Tibial artery (tissue), 4 donors: ENCODE measurements at regions not wholly inside any gene's neighbourhood (a gene's known extent, or its start where the extent isn't known, plus 50 kb on each side); places are given as distances from the start of the nearest gene placed in this dataset.

Experiments
- DNase-seq, 2 donors: peaks; one replicate each; pipeline ENCODE4 v3.0.0-alpha.2; 2019
- H3K27ac ChIP-seq, 2 donors: fragments of 200-600 bp; sonication (generic) in 1 of 2; 1 replicate in 1 of 2; 2 replicates in 1 of 2; pipeline ENCODE4 v1.5.1; 2018 to 2019; ENCODE audit warnings: mild to moderate bottlenecking in 1 of 2
- H3K27me3 ChIP-seq, 2 donors: fragments of 200-600 bp; sonication (generic) in 1 of 2; one replicate each; pipeline versions ENCODE4 v1.5.1 to v1.6.0; 2016 to 2019
- H3K36me3 ChIP-seq, 3 donors: fragments of 200-600 bp; sonication (generic) in 2 of 3; one replicate each; pipeline ENCODE4 v1.5.1; 2016 to 2019; ENCODE audit warnings: mild to moderate bottlenecking in 2 of 3
- H3K4me1 ChIP-seq, 4 donors: fragments of 200-600 bp; sonication (generic) in 2 of 4; 1 replicate in 3 of 4; 2 replicates in 1 of 4; pipeline ENCODE4 v1.5.1; 2016 to 2019
- H3K4me3 ChIP-seq, 2 donors: fragments of 200-600 bp; sonication (generic) in 1 of 2; 1 replicate in 1 of 2; 2 replicates in 1 of 2; pipeline ENCODE4 v1.5.1; 2018 to 2019; ENCODE audit warnings: mild to moderate bottlenecking in 2 of 2
- H3K9me3 ChIP-seq, 3 donors: fragments of 200-600 bp; sonication (generic) in 1 of 3; one replicate each; pipeline ENCODE4 v1.5.1; 2016 to 2019
- CTCF ChIP-seq, 2 experiments: fragments of 200-600 bp in 1 of 2; fragments of 450-650 bp in 1 of 2; IDR thresholded peaks; one replicate each; pipeline ENCODE4 v1.5.1; 2017 to 2019; ENCODE audit warnings: antibody characterized with exemption in 2 of 2, mild to moderate bottlenecking in 1 of 2, moderate library complexity in 1 of 2
- intact Hi-C: fragments of 100-400 bp; cut with DNase I; formaldehyde crosslinking; loops from one replicate; pipeline ENCODE4 v1.15.0; 2023; ENCODE audit warnings: low total_unique reads

- no peaks in the 10 kb centered on the region for H3K4me1 ChIP-seq
- no peak for DNase-seq
- no peak for TF ChIP-seq CTCF (IDR thresholded peaks at IDR 0.05)
Observed at GRCh38 chr1:111045033-111045722, 81.5 kb upstream of the LRIF1 start.

GRCh38 chr1:111032295-111032897 lies 68.7 kb upstream of the LRIF1 start:
- Histone ChIP-seq H3K36me3 (no peaks in the 10 kb centered on the region), H3K27ac (no peak overlapping the region), H3K4me1 (no peaks in the 10 kb centered on the region), H3K27me3 (no peaks in the 10 kb centered on the region), H3K4me3 (no peak overlapping the region), H3K9me3 (peaks cover 0 to 5% (median 3%) of the 10 kb centered on the region in 3 donors)
- intact Hi-C loops, result no loop called here
- TF ChIP-seq CTCF (IDR thresholded peaks at IDR 0.05), result peak; percentile 47 to 55
- DNase-seq, result no peak

More at GRCh38 chr1:111045033-111045722, 81.5 kb upstream of the LRIF1 start:
- H3K27ac ChIP-seq, result no peak overlapping the region
- no peaks in the 10 kb centered on the region for H3K36me3 ChIP-seq
- intact Hi-C loops, result no loop called here
- H3K4me3 ChIP-seq, result no peak overlapping the region
- no peaks in the 10 kb centered on the region for H3K27me3 ChIP-seq
- no peaks in the 10 kb centered on the region for H3K9me3 ChIP-seq

GRCh38 chr1:111030590-111030989 lies 66.9 kb upstream of the LRIF1 start:
- Histone ChIP-seq H3K27ac (no peak overlapping the region), H3K4me3 (no peak overlapping the region), H3K27me3 (no peaks in the 10 kb centered on the region), H3K4me1 (no peaks in the 10 kb centered on the region), H3K36me3 (no peaks in the 10 kb centered on the region), H3K9me3 (peaks cover 0 to under 1% (median 0%) of the 10 kb centered on the region in 3 donors)
- intact Hi-C loops, result no loop called here
- peak; percentile 22 to 34 for TF ChIP-seq CTCF (IDR thresholded peaks at IDR 0.05)
- DNase-seq, result peak in 1 of 2 donors; percentile 30

GRCh38 chr1:111025109-111025508 lies 61.4 kb upstream of the LRIF1 start:
- H3K27ac ChIP-seq, result no peak overlapping the region
- no peaks in the 10 kb centered on the region for H3K27me3 ChIP-seq
- TF ChIP-seq CTCF (IDR thresholded peaks at IDR 0.05), result no peak
- no peak for DNase-seq
- H3K4me1 ChIP-seq, result no peaks in the 10 kb centered on the region
- no peak overlapping the region for H3K4me3 ChIP-seq
- H3K9me3 ChIP-seq, result peaks cover 0 to 6% (median 0%) of the 10 kb centered on the region in 3 donors
- intact Hi-C loops, result no loop called here
- no peaks in the 10 kb centered on the region for H3K36me3 ChIP-seq

- Histone ChIP-seq H3K36me3 (no peaks in the 10 kb centered on the region), H3K4me3 (no peak overlapping the region), H3K27me3 (no peaks in the 10 kb centered on the region), H3K9me3 (peaks cover 0 to 3% (median 0%) of the 10 kb centered on the region in 3 donors), H3K27ac (no peak overlapping the region), H3K4me1 (no peaks in the 10 kb centered on the region)
- no peak for DNase-seq
- intact Hi-C loops, result no loop called here
- TF ChIP-seq CTCF (IDR thresholded peaks at IDR 0.05), result no peak
Observed at GRCh38 chr1:111015222-111015621, 51.5 kb upstream of the LRIF1 start.
